GM18909 (cell line): ENCODE measurements at regions not wholly inside any gene's neighbourhood (a gene's known extent, or its start where the extent isn't known, plus 50 kb on each side); places are given as distances from the start of the nearest gene placed in this dataset.
"Not testable (repeated sequence)": the region's sequence is repeated elsewhere in the genome, so short reads cannot be mapped to it uniquely, and the experiment has no call there.

ENCODE experiments used
- ATAC-seq: cut with Tn5 transposase; IDR thresholded peaks from one replicate; pipeline ENCODE4 v1.9.1; 2021; ENCODE audit warnings: mild to moderate bottlenecking; ENCODE audit not compliant: unreplicated experiment, poor library complexity

DNA sequence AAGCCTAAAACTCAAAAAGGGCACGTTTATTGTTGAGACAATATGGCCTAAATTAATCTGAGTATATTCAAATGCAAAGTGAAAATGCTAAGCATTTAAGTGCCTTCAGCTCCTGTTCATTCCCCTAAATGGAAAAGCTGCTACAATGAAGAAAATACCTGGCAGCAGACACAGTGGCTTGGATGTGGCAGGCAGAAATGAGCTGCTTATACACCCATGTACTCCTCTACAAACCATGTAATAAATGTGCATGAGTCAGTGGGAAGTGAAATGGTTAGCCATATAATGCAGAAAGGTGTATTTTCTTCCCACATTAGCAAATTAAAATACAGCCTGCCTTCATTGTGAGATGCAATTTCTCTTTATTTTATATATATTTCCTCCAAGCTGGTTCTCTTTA lies 859.2 kb upstream of the SEMA6A start:
- no peak for ATAC-seq

DNA sequence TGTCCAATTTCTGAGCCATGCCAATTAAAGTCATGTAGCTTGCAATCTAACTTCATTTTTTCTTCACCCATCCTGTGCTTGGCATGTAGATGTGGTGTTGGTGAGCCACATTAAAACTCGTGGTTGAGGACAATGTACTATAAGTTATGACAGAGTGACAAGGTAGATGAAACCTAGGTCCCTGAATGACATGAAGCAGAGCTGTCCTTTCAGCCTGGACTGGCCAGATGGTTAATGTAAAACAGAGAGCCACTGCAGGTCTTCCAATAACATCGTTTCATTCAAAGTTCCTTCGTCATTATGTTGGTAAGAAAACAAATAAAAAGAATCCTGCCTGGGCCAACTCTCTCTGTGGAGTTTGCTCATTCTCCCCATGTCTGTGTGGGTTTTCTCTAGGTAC lies 856.5 kb upstream of the SEMA6A start:
- ATAC-seq: no peak

DNA sequence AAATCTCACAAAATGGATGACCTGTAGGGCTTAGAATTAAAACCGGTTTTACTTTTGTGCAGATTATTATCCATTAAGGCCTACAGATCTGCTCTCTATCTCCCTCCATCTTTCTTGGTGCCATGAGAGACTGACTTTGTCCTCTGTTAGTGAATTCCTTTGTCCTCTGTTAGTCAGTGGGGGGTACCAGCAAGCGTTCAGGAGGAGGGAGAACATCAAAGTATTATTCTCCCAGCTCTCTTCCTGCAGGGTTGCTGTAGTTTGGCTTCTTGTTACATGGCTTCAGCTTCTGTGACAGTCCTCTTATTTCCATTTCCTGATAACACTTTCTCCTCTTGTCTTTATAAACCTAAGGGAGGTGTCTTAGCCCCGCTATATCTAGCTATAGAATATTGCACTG lies 850.5 kb upstream of the SEMA6A start:
- ATAC-seq: no peak

DNA sequence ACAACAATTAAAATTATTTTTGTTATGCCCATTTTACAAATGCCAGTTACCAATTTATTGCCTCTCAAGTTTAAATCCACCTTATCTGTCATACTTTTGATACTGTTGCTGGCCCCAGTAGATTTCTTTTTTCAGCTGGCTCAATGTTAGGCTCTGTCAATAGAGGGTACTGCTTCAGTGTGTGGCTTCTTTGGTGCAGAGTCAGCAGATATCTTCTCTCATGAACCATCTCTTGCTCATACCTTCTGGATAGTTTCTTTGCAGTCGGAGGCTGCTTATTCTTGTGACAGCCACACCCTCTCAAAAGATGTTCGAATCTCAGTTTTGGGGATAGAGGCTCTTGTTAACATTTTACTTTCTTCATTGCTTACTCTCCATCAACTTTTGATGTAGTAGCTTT lies 849.9 kb upstream of the SEMA6A start:
- no peak for ATAC-seq

DNA sequence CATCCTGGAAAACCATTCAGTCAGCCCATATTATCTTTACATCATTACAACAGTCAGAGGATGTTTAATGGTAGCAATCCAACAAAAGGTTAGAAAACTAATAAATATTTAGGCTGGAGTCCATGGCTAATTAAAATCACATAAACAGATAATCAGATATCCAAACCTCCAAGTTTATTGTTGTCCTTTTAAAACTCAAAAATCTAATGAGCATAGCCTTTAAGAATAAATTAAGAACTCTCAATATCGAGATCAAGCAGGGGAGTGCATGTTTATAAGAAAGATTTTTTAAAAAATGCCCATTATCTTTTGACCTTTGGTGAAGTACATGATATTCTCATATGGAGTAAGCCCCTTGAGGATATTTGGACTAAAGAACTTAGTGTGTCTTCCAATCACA lies 842.9 kb upstream of the SEMA6A start:
- ATAC-seq: no peak

DNA sequence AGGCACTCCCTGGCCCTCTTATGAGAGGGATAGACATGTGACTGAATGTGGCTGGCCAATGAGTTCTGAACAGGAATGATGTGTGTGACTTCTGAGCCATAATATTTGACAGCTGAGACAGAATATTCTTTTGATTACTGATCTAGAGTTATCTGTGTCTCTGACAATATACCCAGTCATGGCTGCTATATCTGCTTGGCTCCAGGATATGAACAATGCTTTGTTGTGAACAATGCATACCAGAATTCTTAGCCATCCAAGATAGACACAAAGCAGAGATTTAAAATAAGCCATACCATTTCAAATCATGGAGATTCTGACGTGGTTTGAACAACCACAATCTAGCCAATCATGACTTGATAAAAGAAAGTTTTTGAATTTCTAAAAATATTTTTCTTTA lies 840.3 kb upstream of the SEMA6A start:
- ATAC-seq: no peak

DNA sequence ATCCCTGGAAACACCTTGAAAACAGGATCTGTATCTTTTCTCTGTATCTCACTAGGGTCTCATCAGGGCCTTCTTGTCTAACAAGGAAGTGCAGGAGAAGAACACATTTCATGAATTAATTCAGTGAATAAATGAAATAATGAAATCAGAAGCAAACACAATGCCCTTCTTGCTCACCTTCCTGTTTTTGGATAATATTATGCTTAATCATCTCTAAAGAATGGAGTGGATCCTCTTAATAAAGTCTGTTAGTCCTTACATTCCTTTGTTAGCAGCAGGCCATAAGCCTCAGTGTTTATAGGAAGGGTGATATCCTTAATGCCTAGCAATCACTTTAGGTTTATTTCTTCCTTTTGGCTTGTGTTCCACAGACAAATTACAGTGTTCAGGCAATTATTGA lies 837.1 kb upstream of the SEMA6A start:
- ATAC-seq: no peak

DNA sequence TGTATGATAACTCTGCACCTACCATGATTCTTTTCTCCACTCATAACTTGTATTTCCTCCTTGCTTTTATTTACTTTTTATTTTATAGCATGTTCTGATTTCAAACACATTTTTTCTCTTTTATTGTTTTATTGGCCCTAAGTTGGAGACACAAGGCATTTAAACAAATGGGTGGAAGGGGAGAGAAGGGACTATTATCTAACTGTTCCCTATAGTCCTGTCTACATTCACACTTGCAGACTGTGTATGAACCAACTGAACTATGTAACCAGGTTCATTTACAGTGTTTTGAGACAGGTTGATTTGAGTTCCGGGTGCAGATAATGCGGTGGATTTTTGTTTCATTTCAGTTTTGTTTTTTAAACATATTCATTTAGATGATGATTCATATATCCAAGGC lies 830.6 kb upstream of the SEMA6A start:
- no peak for ATAC-seq

DNA sequence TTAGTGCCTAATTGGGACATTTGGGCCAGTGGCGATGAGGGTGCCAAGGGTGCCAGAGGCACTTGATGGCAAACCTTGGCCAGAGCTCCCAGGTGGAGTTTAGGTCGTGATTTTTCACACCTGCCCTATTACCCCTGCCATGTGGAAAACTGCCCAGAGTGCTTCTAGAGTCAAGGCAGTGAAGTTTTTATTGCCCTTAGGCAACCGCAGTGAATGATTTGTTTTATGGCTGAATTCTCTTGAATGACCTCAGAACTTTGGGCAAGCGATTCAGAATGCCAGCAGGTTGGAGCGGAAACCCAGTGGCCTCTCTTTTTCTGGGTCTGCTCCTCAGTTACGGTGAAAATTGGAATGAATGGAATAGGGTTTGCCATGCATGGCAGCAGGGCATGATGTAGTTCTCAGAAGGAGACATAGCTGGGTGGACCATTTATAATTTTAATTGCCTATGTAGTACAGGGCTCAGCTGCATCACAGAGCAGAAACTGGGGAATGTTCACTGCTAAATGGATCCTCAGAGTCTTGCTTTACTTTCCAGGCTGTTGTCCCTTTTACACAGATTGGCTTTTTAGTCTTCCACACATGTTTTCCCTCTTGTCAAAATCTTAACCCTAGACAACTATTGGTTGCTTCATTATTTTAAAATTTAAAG lies 820.0 kb upstream of the SEMA6A start:
- no peak for ATAC-seq

DNA sequence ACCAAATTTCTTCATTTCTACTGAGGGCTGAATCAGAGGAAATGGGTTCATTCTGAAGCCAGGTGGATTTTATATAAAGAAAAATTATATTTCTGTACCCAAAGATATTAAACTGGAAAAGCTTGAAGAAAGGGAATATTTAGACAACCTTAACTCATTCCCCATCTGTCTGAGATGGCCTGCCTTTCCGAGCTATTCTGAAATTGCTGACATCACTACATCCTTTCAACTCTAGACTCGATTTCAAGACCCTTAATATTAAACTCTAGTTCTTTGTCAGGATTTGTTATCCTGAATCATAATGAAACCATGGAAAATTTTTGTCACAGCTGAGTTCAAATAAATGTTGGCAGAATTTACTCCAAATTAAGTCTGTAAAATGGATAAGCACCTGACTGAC lies 818.5 kb upstream of the SEMA6A start:
- no peak for ATAC-seq

DNA sequence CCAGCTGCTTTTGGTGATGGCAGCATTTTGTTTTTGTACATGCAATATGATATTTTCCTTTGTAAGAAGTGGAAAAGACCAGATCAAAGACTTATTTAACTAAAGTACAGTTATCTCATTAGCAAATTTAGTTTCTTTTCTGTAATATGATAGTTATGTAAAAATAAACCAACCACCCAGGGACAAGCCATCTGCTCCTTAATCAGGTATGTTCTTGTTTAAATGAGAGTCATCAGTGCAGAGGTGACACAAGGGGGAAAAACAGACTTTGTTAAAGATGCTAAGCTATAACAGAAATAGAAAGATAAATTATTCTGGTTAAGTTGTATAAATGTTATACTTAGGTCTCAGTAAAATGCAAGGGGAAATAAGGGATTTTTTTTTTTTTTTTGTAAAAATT lies 805.7 kb upstream of the SEMA6A start:
- no peak for ATAC-seq

DNA sequence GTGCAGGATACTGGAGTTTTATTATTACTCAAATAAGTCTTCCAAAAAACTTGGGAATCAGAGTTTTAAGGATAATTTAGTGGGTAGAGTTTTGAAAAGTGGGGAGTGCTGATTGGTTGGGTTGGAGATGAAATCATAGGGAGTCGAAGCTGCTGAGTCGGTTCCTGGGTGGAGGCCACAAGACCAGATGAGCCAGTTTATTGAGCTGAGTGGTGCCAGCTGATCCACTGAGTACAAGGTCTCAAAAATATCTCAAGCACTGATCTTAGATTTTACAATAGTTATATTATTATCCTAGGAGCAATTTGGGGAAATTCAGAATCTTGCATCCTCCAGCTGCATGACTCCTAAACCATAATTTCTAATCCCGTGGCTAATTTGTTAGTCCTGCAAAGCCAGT lies 804.9 kb upstream of the SEMA6A start:
- no peak for ATAC-seq

DNA sequence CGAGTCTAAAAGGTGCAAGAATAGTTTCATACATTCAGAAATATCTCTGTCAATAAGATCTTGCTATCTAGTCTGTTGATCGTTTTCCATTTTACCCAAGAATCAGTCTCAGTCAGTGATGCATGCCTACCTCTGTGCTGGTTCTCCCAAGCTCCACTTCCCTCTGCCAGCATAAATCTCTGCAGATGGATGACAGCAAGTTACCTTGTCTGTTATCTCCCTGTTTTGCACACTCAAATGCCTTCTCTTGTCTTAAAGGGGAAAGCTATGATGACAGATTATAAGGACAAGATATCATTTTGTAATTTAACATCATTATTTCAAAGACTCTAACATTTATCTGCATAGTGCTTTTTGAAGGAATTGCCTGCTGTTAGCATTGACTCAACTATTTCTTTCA lies 802.1 kb upstream of the SEMA6A start:
- no peak for ATAC-seq

DNA sequence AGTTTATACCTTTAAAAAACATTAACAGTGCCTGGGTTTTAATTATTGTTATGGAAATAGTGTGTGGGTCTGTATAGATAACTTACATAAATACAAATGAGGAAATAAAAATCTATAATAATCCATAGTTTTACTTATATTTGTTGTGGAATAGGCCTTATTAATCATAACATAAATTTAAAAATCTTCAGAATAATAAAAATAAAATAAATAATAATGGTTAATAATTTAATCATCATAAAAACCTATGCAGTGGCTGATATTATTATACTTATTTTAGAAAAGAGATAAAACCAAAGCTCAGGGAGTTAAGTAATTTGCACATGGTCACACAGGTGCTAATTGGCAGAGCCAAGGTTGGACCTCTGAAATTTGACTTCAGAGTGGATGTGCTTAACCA lies 785.3 kb upstream of the SEMA6A start:
- ATAC-seq: no peak

DNA sequence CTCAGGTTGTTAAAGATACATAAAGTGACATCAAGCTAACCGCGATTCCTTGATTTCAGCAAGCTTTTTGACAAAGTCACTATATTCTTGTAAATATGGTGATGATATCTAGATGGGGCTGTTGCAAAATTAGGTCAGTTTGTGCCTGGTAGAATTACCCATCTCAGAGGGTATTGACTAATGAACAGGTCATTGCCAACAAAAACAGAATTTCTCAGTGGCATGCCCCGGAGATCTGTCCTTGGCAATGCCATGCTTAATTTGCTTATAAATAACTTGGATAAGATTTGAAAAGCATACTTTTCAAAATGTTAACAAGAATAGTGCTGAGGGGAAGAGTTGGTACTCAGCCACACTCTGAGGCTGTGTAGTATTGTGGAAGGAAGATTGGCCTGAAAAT lies 783.3 kb upstream of the SEMA6A start:
- no peak for ATAC-seq

DNA sequence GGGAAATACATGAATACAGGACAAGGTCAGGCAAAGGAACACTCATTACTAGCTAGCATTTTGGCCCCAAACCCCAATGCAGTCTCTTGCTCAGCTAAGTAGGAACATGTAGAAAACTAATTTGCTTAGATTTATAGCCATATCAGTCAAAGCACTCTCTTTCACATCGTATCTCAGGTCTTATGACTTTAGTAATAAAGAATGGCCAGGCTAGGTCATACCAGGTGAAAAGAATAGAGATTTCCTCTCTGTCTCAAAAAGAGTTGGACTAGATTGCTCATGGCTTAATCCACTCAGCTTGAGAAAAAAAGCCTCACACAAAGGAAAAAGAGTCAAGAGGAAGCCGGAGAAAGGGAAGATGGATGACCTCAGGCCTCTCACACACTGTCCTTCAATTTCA lies 772.7 kb upstream of the SEMA6A start:
- ATAC-seq: no peak

DNA sequence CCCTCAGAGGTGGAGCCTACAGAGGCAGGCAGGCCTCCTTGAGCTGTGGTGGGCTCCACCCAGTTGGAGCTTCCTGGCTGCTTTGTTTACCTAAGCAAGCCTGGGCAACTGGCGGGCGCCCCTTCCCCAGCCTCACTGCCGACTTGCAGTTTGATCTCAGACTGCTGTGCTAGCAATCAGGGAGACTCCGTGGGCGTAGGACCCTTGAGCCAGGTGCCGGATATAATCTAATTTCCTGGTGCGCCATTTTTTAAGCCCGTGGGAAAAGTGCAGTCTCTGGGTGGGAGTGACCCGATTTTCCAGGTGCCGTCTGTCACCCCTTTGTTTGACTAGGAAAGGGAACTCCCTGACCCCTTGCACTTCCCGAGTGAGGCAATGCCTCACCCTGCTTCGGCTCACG lies 769.1 kb upstream of the SEMA6A start:
- not testable (repeated sequence) for ATAC-seq

DNA sequence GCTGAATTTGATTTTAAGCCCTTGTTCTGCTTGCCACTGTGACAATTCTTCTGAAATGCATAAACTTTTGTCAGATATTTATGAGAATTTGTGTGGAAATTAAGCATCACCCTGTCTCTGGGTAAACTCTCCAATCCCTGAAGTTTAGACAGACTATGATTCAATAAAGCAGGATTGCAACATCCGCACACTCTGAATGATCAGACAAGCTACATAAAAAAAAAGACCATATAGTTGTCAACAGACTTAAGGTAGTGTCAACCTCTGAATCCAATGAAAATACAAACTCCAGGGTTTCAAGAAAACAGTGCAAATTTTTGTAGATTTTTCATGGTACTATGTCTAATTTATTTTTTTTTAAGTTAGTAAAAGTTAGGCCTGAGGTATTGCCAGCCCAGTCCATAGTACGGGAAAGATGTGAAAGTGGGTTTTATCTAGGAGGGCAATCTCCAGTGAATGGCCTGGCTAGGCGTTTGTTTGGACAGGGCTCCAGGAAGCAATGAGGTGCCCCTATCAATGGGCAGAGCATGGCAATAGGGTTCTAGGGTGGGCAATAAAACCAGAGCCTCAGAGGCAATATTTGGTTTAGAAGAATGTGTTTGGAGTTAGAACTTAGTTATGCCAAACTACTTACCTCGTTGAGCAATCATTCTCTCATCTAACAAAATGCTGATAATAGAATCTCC lies 762.6 kb upstream of the SEMA6A start:
- ATAC-seq: no peak

DNA sequence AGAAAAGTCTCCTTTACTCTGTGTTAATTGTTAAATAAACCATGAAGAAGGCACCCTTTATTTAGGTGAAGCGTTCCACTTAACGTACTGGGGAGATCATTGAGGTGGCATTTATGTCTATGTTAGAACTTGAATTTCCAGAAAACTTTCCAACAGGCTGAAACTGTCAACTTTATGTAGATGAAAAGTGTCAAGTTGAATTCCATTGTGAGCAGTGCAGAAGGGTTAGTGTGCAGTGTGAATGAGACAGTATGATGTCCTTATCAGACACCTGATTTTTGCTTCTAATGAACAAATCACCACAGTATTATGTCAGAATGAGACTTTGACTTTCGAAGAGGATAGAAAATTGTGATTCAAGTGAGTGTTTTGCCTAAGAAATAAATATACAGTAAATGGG lies 761.6 kb upstream of the SEMA6A start:
- ATAC-seq: no peak

DNA sequence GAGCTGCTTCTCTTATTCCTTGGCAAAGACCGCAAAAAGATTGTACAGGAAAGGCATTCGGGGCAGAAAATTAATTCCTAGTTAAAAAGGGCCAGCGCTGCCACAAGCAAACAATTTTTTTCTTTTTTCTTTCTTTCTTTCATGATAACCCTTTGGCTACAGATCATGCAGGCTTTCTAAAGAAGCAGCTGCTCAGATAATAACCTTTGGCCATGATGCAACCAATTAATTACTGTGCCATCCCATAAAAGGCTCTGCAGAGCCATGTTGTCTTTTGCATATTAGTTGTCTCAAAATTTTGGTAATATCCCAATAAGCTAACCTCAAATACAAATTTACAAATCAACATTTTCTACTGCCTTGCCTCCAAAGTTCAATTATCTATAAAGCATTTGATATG lies 758.4 kb upstream of the SEMA6A start:
- ATAC-seq: no peak

DNA sequence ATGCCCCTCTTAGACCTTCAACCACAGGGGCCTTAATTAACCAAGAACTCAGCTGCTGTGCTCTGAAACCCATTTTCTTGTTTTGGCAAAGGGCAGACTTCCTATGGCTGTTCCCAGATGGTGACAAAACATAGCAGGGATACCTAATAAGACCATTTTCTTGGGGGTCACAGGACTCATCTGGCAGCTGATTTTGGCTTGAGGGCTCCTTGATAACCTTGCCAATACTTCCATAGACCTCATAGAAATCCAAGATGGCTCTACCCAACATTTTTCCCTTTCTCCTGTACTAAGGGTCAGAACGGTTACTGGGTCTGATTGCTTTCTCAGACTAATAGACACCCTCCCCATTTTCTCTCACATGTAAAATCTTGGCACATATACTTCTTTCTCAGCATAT lies 757.7 kb upstream of the SEMA6A start:
- no peak for ATAC-seq

DNA sequence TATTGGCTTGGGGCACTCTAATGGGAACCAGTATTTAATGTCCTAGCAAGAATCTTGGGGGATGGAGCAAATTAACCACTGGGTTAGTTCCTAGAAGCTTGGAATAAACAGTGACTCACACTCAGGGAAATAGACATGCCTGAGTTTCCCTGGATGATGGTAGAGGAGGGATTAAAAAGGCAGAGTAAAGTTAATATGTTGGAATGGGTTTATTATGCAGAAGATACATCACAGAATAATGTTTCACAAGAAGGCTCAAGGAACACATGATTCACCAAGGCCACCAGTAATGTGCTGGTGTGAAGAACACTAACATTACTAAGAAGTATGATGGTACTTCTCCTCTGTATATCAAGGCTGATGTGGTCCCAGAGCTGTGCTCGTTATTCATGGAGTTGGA lies 752.9 kb upstream of the SEMA6A start:
- no peak for ATAC-seq
